ENCODE measurements at regions not wholly inside any gene's neighbourhood (a gene's known extent, or its start where the extent isn't known, plus 50 kb on each side); places are given as distances from the start of the nearest gene placed in this dataset.
"Not testable (repeated sequence)": the region's sequence is repeated elsewhere in the genome, so short reads cannot be mapped to it uniquely, and the experiment has no call there.

DNA sequence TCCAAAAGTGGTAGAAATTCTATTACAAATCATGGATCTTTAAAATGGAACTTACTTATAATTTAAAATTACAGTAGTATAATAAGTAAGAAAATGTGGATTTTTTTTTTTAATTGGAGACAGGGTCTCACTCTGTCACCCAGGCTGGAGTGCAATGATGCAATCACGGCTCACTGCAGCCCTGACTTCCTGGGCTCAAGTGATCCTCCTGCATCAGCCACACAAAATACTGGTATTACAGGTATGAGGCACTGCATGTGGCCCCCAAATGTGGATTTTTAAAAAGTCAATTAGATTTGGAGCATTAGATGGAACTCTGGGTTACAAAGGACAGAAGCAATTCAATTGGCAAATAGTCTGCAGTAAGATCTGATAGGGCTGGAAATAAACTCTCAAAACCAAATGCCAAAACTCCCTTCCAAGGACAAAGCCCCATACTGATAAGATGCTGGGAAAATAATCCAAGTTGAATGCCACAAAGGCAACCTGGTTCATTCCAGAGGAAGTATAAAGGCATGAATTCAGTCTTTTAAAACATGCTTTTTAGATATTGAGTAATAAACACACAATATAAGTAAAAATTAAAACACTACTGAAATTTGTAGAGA is 294.2 kb downstream of the ZNF248 start:
- no peak for DNase-seq

DNA sequence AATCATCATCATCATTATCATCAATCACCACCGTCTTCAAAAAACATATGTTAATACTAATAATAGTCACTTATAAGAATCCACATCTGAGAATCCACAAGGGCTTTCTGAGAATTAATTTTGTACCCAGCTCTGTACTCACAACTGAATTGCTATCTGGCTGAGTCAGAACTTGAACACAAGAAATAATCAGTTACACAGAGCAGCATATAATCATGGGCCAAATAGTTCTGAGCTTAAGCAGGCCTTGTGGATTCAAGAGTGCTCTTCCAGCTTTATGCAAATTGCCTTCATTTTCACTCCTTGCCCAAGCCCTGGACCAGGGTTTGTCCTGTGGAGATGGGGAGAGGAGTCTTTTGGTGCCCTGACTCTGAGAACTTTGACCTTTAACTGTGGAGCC is 304.5 kb downstream of the ZNF248 start:
- DNase-seq, result no peak

DNA sequence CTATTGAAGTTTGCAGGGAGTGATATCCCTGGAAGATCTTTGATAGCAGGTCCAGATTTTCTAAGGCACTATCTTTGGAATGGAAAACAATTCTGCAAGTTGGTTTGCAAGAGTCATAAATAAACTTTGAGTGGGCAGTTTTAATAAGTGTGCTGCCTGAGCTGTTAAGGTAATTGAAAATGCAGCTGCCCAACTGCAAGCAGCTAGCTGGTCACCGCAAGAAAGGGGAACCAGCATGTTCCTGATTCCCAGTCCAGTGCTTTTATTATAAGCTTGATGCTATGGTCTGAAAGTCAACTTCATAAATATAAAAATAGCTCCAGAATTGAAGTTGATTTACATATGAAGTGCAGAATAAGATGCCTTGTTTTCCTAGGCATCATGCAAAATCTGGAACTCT is 308.4 kb downstream of the ZNF248 start:
- DNase-seq, result no peak

- DNase-seq, result peak; percentile 8 to 34
These were observed 321.8 kb downstream of the ZNF248 start for GRCh38 chr10:37535459-37536246.

- DNase-seq, result no peak
These were observed 323.2 kb downstream of the ZNF248 start for GRCh38 chr10:37534166-37534565.

DNA sequence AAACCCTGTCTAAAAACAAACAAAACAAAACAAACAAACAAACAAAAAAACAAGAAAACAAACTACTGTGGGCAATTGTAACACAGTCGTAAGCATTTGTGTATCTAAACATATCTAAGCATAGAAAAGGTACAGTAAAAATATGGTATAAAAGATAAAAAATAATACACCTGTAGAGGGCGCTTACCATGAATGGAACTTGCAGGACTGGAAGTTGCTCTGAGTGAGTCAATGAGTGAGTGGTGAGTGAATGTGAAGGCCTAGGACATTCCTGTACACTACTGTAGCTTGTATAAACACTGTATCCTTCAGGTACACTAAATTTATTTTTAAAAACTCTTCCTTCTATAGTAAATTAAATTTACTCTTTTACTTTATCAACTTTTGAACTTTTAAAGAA is 332.0 kb downstream of the ZNF248 start:
- DNase-seq, result peak in 1 of 2 experiments; percentile 36

DNA sequence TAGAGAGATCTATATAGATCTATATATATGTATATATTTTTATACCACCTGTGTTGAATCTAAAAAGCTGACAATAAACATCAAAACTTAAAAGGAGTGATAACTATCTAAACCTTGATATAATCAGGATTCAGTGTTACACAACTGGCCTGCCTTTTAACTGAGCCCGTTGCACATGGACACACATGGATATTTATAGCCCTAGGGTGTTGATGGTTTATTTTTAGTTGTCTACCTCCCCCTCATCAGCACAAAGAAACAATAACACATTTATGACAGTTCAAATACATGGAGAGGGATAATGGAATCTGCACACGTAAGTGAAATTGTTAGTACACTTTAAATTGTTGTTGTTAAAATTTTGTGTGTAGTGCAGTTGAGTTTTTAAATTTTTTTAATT is 336.9 kb downstream of the ZNF248 start:
- no peak for DNase-seq

GRCh38 chr10:37510520-37510919 is 346.9 kb downstream of the ZNF248 start:
- not testable (repeated sequence) for DNase-seq

GRCh38 chr10:37496061-37496460 is 361.3 kb downstream of the ZNF248 start:
- no peak for DNase-seq

GRCh38 chr10:37495415-37495814 is 362.0 kb downstream of the ZNF248 start:
- DNase-seq, result peak in 1 of 2 experiments; percentile 14

- not testable (repeated sequence) for DNase-seq
These were observed 364.1 kb downstream of the ZNF248 start for GRCh38 chr10:37493185-37493796.

DNA sequence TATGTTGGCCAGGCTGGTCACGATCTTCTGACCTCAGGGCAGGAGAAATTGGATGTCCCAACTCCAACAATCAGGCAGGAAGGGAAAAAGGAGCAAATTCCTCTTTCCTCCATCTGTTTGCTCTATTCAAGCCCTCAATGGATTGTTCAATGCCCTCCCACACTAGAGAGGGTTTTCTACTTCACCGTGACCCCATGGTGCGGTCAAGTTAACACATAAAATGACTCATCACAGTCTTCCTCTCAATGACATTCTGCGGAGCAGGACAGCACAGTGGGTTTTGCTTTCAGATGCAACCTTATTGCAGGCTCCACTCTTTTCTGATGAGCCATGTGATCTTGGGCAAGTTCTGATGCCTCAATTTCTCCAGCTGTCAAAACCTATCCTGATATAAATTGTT is 364.9 kb downstream of the ANKRD30A start:
- DNase-seq, result no peak

GRCh38 chr10:37489658-37490003 is 364.2 kb downstream of the ANKRD30A start:
- DNase-seq, result no peak

- peak in 1 of 2 experiments; percentile 39 for DNase-seq
These were observed 363.6 kb downstream of the ANKRD30A start for GRCh38 chr10:37488792-37489657.

GRCh38 chr10:37480596-37480995 is 355.2 kb downstream of the ANKRD30A start:
- not testable (repeated sequence) for DNase-seq

DNA sequence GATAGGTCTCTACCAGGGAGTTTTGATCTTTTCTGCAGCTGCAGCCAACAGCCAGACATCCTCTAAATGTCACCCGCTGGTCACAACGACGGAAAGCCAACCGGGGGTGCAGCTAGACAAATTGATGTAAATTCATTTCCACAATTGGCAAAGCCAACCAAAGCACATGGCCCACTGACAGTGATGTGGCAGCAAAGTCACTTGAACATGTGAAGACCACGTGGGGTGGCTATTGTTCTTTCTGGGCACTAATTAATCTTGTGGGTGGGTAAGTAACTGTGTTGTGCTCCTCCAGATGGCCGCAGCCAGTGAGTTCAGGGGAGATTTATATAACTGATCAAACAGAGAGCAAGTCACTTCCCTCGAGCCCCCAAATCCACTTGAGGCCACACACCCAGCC is 354.1 kb downstream of the ANKRD30A start:
- no peak for DNase-seq

DNA sequence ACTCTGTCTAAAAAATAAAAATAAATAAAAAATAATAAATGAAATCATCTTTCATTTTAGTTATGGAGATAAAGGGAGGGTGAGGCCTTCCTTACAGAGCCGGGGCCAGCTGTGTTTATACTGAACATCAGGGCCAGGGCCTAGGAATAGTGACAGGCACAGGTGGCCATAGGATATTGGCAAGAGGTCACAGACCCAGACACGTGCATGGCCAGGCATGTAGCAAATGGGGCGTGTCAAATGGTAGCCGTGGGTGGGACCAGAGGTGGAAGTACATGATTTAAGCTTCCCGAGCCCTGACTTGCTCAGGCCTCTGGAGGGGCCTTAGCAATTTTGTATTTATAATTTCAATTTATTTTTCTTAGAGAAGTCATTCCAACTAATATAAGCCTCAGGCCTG is 353.0 kb downstream of the ANKRD30A start:
- DNase-seq, result no peak

DNA sequence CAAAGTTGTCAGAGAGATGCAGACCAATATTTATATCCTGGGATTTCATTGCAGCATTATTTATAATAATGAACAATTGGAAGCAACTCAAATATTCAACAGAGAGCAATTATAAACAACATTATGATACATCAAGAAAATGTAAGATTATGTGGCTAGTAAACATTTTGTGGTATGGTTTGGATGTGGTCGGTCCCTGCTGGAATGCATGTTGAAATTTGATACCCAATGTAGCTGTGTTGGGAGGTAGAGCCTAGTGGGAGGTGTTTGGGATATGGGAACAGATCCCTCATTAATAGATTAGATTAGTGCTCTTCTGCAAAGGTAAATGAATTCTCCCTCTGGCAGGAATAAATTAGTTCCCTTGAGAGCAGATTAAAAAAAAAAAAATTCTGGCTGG is 350.9 kb downstream of the ANKRD30A start:
- no peak for DNase-seq

DNA sequence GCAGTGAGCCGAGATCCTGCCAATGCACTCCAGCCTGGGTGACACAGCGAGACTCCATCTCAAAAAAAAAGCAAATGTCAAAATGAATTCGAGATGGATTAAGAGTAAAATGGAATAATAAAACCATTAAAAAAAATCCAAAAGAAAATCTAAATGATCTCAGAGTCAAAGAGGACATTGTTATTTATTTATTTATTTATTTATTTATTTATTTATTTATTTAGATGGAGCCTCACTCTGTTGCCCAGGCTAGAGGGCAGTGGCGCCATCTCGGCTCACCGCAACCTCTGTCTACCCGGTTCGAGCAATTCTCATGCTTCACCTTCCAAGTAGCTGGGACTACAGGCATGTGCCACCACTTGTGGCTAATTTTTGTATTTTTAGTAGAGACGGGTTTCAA is 349.2 kb downstream of the ANKRD30A start:
- DNase-seq, result no peak

DNA sequence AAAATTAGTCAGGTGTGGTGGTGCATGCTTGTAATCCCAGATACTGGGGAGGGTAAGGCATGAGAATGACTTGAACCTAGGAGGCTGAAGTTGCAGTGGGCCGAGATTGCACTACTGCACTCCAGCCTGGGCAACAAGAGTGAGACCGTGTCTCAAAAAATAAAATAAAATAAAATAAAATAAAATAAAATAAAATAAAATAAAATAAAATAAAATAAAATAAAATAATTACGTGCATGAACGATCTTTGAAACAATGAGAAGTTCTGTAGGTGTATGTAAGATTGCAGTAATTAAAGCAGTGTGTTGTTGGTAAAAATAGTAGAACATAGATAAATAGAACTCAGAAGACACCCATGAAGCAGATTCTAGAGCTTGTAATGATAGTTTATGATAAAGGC is 348.5 kb downstream of the ANKRD30A start:
- DNase-seq, result no peak

- no peak for DNase-seq
These were observed 341.8 kb downstream of the ANKRD30A start for GRCh38 chr10:37467246-37467645.

- DNase-seq, result no peak
These were observed 331.1 kb downstream of the ANKRD30A start for GRCh38 chr10:37456456-37456855.

DNA sequence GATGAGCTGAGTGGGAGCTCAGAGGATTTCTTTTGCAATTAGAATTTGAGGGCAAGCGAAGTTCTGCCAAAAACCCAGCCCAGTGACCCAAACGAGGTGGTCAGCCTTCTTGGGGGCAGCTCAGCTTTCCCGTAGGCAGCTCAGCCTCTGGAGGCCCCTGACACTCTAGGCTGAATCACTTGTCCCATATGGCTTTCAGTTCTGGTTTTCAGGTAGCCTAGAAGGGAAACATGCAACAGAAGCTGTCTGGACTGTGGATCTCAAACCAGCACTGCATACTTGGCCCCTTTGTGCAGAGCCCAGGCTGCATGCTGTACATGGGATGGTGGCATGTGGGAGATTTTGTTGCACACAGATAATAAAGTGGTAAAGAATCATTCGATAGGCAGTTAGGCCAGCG is 322.8 kb downstream of the ANKRD30A start:
- no peak for DNase-seq

All from SW 1271 (cell line).